CD8-positive, alpha-beta memory T cell (primary cell): ENCODE measurements at regions not wholly inside any gene's neighbourhood (a gene's known extent, or its start where the extent isn't known, plus 50 kb on each side); places are given as distances from the start of the nearest gene placed in this dataset.

Experiments used
- CTCF ChIA-PET: fragments of 350-600 bp; sonication (Branson Sonifier 250); formaldehyde crosslinking; loops from one replicate; lab custom pipeline; 2021; ENCODE audit warnings: antibody characterized with exemption; lab: Charles Lee
- POLR2A ChIA-PET: fragments of 350-600 bp; sonication (Branson Sonifier 250); formaldehyde crosslinking; loops from one replicate; lab custom pipeline; 2021; ENCODE audit warnings: antibody characterized with exemption; lab: Charles Lee
- DNase-seq, 5 donors: peaks; one replicate each; pipeline versions ENCODE4 v3.0.0 to v3.0.0-alpha.2; 2020 to 2022; ENCODE audit warnings: mixed read lengths in 1 of 5
- H3K27ac ChIP-seq: one replicate; pipeline ENCODE4 v1.7.0; 2013; ENCODE audit warnings: low read depth, mild to moderate bottlenecking, low read length, moderate library complexity
- H3K27me3 ChIP-seq: 2 replicates; pipeline ENCODE4 v1.7.0; 2013; ENCODE audit warnings: low read length, mild to moderate bottlenecking; ENCODE audit not compliant: insufficient read depth, poor library complexity, severe bottlenecking
- H3K36me3 ChIP-seq: 2 replicates; pipeline ENCODE4 v1.7.0; 2013; ENCODE audit warnings: mild to moderate bottlenecking, low read length, moderate library complexity; ENCODE audit not compliant: insufficient read depth
- H3K4me1 ChIP-seq: 2 replicates; pipeline ENCODE4 v1.7.0; 2013; ENCODE audit warnings: mild to moderate bottlenecking, low read length, moderate library complexity; ENCODE audit not compliant: insufficient read depth
- H3K4me3 ChIP-seq: 2 replicates; pipeline ENCODE4 v1.7.0; 2013; ENCODE audit warnings: mild to moderate bottlenecking, low read length
- H3K9me3 ChIP-seq: 2 replicates; pipeline ENCODE4 v1.7.0; 2013; ENCODE audit warnings: mild to moderate bottlenecking, low read length
- H3K27ac Mint-ChIP-seq, 8 donors: one replicate each; pipeline ENCODE4 v1.8.0; 2020 to 2021; ENCODE audit warnings: mixed read lengths in 8 of 8, mild to moderate bottlenecking in 6 of 8, inconsistent platforms in 3 of 8, moderate library complexity in 3 of 8
- H3K27me3 Mint-ChIP-seq, 2 donors: one replicate each; pipeline ENCODE4 v1.8.0; 2020 to 2021; ENCODE audit warnings: mixed read lengths in 2 of 2, mild to moderate bottlenecking in 1 of 2, moderate library complexity in 1 of 2
- H3K36me3 Mint-ChIP-seq, 3 donors: one replicate each; pipeline ENCODE4 v1.8.0; 2020 to 2021; ENCODE audit warnings: mixed read lengths in 3 of 3, inconsistent platforms in 1 of 3, mild to moderate bottlenecking in 1 of 3
- H3K4me1 Mint-ChIP-seq, 3 donors: one replicate each; pipeline ENCODE4 v1.8.0; 2020 to 2021; ENCODE audit warnings: mixed read lengths in 3 of 3, inconsistent platforms in 1 of 3, mild to moderate bottlenecking in 1 of 3
- H3K4me3 Mint-ChIP-seq, 7 donors: one replicate each; pipeline ENCODE4 v1.8.0; 2020 to 2021; ENCODE audit warnings: mixed read lengths in 7 of 7, mild to moderate bottlenecking in 6 of 7, moderate library complexity in 4 of 7, inconsistent platforms in 2 of 7
- H3K9me3 Mint-ChIP-seq, 5 donors: one replicate each; pipeline ENCODE4 v1.8.0; 2020 to 2022; ENCODE audit warnings: mixed read lengths in 5 of 5, mild to moderate bottlenecking in 3 of 5, moderate library complexity in 2 of 5, inconsistent platforms in 1 of 5

GRCh38 chr6:12417191-12417590 lies 127.0 kb downstream of the EDN1 start:
- ChIA-PET POLR2A (no interaction called here), CTCF (no interaction called here)
- Histone ChIP-seq H3K27ac (no peak overlapping the region), H3K27me3 (no peaks in the 10 kb centered on the region), H3K9me3 (no peaks in the 10 kb centered on the region), H3K4me1 (no peaks in the 10 kb centered on the region), H3K36me3 (no peaks in the 10 kb centered on the region), H3K4me3 (no peak overlapping the region)
- Mint-ChIP-seq H3K27ac (no peak overlapping the region), H3K9me3 (peaks cover 0 to 2% (median 0%) of the 10 kb centered on the region in 5 donors), H3K36me3 (no peaks in the 10 kb centered on the region), H3K27me3 (peaks cover 3 to 5% of the 10 kb centered on the region in 2 donors), H3K4me3 (no peak overlapping the region), H3K4me1 (no peaks in the 10 kb centered on the region)
- DNase-seq: no peak

GRCh38 chr6:12418946-12419345 lies 128.8 kb downstream of the EDN1 start:
- CTCF ChIA-PET: no interaction called here
- peaks cover 0 to 5% of the 10 kb centered on the region in 2 donors for H3K27me3 Mint-ChIP-seq

GRCh38 chr6:12419631-12420272 lies 129.6 kb downstream of the EDN1 start:
- Histone ChIP-seq H3K9me3 (no peaks in the 10 kb centered on the region), H3K4me3 (no peak overlapping the region), H3K27me3 (no peaks in the 10 kb centered on the region), H3K36me3 (no peaks in the 10 kb centered on the region), H3K4me1 (no peaks in the 10 kb centered on the region), H3K27ac (no peak overlapping the region)
- peaks cover 0 to 2% (median 0%) of the 10 kb centered on the region in 5 donors for H3K9me3 Mint-ChIP-seq
- H3K27ac Mint-ChIP-seq: no peak overlapping the region
- H3K4me1 Mint-ChIP-seq: no peaks in the 10 kb centered on the region
- H3K4me3 Mint-ChIP-seq: no peak overlapping the region
- ChIA-PET POLR2A (no interaction called here), CTCF (no interaction called here)
- H3K27me3 Mint-ChIP-seq: peaks cover 0 to 5% of the 10 kb centered on the region in 2 donors
- no peaks in the 10 kb centered on the region for H3K36me3 Mint-ChIP-seq
- no peak for DNase-seq

More at GRCh38 chr6:12418946-12419345, 128.8 kb downstream of the EDN1 start:
- H3K27ac Mint-ChIP-seq: no peak overlapping the region
- Histone ChIP-seq H3K27me3 (no peaks in the 10 kb centered on the region), H3K9me3 (no peaks in the 10 kb centered on the region), H3K4me3 (no peak overlapping the region), H3K27ac (no peak overlapping the region), H3K4me1 (no peaks in the 10 kb centered on the region), H3K36me3 (no peaks in the 10 kb centered on the region)
- H3K4me3 Mint-ChIP-seq: no peak overlapping the region
- H3K9me3 Mint-ChIP-seq: peaks cover 0 to 2% (median 0%) of the 10 kb centered on the region in 5 donors
- no peaks in the 10 kb centered on the region for H3K4me1 Mint-ChIP-seq
- DNase-seq: no peak
- no peaks in the 10 kb centered on the region for H3K36me3 Mint-ChIP-seq
- POLR2A ChIA-PET: no interaction called here

DNA sequence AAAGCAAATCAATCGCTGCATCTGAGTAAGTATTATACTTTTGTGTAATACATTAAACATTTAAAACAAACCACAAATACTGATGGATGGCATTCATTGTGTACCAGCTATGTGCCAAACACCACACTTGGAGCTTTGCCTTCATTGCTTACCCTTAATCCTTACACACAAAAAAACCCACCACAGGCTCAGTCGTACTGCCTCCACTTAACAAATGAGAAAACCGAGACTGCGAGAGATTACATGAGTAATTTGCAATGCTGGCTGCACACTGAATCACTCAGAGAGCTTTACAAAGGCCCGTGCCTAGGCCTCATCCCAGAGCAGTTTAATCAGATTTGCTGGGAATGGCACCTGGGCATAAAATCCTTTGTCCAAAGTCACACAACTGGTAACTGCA lies 130.5 kb downstream of the EDN1 start:
- H3K4me1 Mint-ChIP-seq: no peaks in the 10 kb centered on the region
- Histone ChIP-seq H3K27me3 (no peaks in the 10 kb centered on the region), H3K4me3 (no peak overlapping the region), H3K4me1 (no peaks in the 10 kb centered on the region), H3K9me3 (no peaks in the 10 kb centered on the region), H3K36me3 (no peaks in the 10 kb centered on the region), H3K27ac (no peak overlapping the region)
- CTCF ChIA-PET: no interaction called here
- POLR2A ChIA-PET: no interaction called here
- H3K36me3 Mint-ChIP-seq: no peaks in the 10 kb centered on the region
- no peak overlapping the region for H3K4me3 Mint-ChIP-seq
- peaks cover 0 to 5% of the 10 kb centered on the region in 2 donors for H3K27me3 Mint-ChIP-seq
- no peak for DNase-seq
- H3K9me3 Mint-ChIP-seq: peaks cover 0 to 2% (median 0%) of the 10 kb centered on the region in 5 donors
- H3K27ac Mint-ChIP-seq: no peak overlapping the region

GRCh38 chr6:12421596-12421995 lies 131.4 kb downstream of the EDN1 start:
- ChIA-PET CTCF (no interaction called here), POLR2A (no interaction called here)
- Mint-ChIP-seq H3K4me1 (no peaks in the 10 kb centered on the region), H3K9me3 (peaks cover 0 to 2% (median 0%) of the 10 kb centered on the region in 5 donors), H3K36me3 (no peaks in the 10 kb centered on the region), H3K27me3 (peaks cover 0 to 5% of the 10 kb centered on the region in 2 donors), H3K27ac (no peak overlapping the region), H3K4me3 (no peak overlapping the region)
- DNase-seq: no peak
- H3K27ac ChIP-seq: no peak overlapping the region
- H3K27me3 ChIP-seq: no peaks in the 10 kb centered on the region
- H3K4me1 ChIP-seq: no peaks in the 10 kb centered on the region
- no peak overlapping the region for H3K4me3 ChIP-seq
- no peaks in the 10 kb centered on the region for H3K9me3 ChIP-seq
- H3K36me3 ChIP-seq: no peaks in the 10 kb centered on the region

- no peaks in the 10 kb centered on the region for H3K4me1 Mint-ChIP-seq
- H3K27me3 Mint-ChIP-seq: peaks cover 0 to 5% of the 10 kb centered on the region in 2 donors
- no peaks in the 10 kb centered on the region for H3K36me3 ChIP-seq
- POLR2A ChIA-PET: no interaction called here
- H3K9me3 ChIP-seq: no peaks in the 10 kb centered on the region
- H3K36me3 Mint-ChIP-seq: no peaks in the 10 kb centered on the region
- no peaks in the 10 kb centered on the region for H3K4me1 ChIP-seq
- no peak for DNase-seq
- H3K4me3 Mint-ChIP-seq: no peak overlapping the region
- no peak overlapping the region for H3K27ac ChIP-seq
- no peak overlapping the region for H3K27ac Mint-ChIP-seq
- H3K27me3 ChIP-seq: no peaks in the 10 kb centered on the region
- H3K4me3 ChIP-seq: no peak overlapping the region
- CTCF ChIA-PET: no interaction called here
- peaks cover 0 to 4% (median 0%) of the 10 kb centered on the region in 5 donors for H3K9me3 Mint-ChIP-seq
These were observed 132.7 kb downstream of the EDN1 start for GRCh38 chr6:12422848-12423247.

DNA sequence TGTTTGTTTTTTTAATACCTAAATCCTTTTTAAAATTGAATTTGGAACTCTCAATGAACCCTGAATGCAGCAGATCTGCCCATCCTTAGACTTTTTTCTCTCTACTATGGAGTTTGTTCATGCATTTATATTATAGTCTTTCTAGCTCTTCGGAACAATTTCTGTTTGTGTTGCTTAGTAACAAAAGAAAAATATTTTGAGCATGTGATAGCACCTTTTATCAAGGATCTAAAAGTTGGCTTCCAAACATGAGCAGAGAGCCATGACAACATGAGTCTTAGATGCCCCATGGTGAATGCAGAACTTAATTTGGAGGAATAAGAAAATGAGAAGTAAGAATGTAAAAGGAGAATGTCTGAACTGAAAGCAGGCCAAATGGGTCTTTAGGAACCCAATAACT lies 133.7 kb downstream of the EDN1 start:
- no peaks in the 10 kb centered on the region for H3K4me1 ChIP-seq
- Mint-ChIP-seq H3K9me3 (peaks cover 0 to 4% (median 0%) of the 10 kb centered on the region in 5 donors), H3K4me1 (no peaks in the 10 kb centered on the region), H3K4me3 (no peak overlapping the region), H3K27ac (no peak overlapping the region), H3K27me3 (peaks cover 0 to 5% of the 10 kb centered on the region in 2 donors), H3K36me3 (no peaks in the 10 kb centered on the region)
- ChIA-PET CTCF (no interaction called here), POLR2A (no interaction called here)
- no peak for DNase-seq
- H3K27ac ChIP-seq: no peak overlapping the region
- H3K4me3 ChIP-seq: no peak overlapping the region
- no peaks in the 10 kb centered on the region for H3K9me3 ChIP-seq
- no peaks in the 10 kb centered on the region for H3K27me3 ChIP-seq
- no peaks in the 10 kb centered on the region for H3K36me3 ChIP-seq

DNA sequence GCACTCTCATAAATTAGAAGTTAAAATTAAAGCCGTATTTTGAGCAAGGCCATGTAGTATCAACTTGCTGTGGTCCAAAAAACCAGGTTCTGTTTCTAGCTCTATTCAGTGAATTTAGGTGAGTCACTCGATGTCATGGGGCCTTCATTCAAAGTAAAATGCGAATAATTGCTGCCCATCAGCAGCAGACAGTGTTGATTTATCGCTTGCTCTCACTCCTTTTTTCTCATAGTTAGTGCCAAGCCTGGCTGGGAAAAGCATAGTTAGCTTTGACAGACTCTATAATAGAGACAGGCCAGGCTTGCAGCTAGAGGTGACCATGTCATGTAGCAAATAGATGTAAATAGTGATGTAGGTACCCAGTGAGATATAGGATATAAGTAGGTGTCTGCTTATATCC lies 136.0 kb downstream of the EDN1 start:
- H3K9me3 ChIP-seq: no peaks in the 10 kb centered on the region
- no peaks in the 10 kb centered on the region for H3K4me1 Mint-ChIP-seq
- no peak overlapping the region for H3K4me3 Mint-ChIP-seq
- H3K9me3 Mint-ChIP-seq: peaks cover 0 to 4% (median 0%) of the 10 kb centered on the region in 5 donors
- no peak overlapping the region for H3K4me3 ChIP-seq
- POLR2A ChIA-PET: no interaction called here
- H3K27me3 Mint-ChIP-seq: peaks cover 0 to 4% of the 10 kb centered on the region in 2 donors
- H3K27me3 ChIP-seq: no peaks in the 10 kb centered on the region
- H3K36me3 Mint-ChIP-seq: no peaks in the 10 kb centered on the region
- no peak overlapping the region for H3K27ac ChIP-seq
- no peaks in the 10 kb centered on the region for H3K4me1 ChIP-seq
- CTCF ChIA-PET: no interaction called here
- H3K36me3 ChIP-seq: no peaks in the 10 kb centered on the region
- H3K27ac Mint-ChIP-seq: no peak overlapping the region
- no peak for DNase-seq
